WERI-Rb-1 (cell line): ENCODE measurements at regions not wholly inside any gene's neighbourhood (a gene's known extent, or its start where the extent isn't known, plus 50 kb on each side); places are given as distances from the start of the nearest gene placed in this dataset.

Source experiments
- DNase-seq: peaks from one replicate; pipeline ENCODE4 v3.0.0-alpha.2; 2020
- H3K27ac ChIP-seq: fragments of 250-450 bp; sonication (Bioruptor Pico); 2 replicates; pipeline ENCODE4 v1.5.1; 2020; ENCODE audit warnings: mild to moderate bottlenecking, moderate library complexity
- H3K27me3 ChIP-seq: fragments of 250-450 bp; sonication (Bioruptor Pico); 2 replicates; pipeline ENCODE4 v1.5.1; 2021; ENCODE audit warnings: mild to moderate bottlenecking, low read depth, moderate library complexity; ENCODE audit not compliant: insufficient read depth, severe bottlenecking
- H3K36me3 ChIP-seq: fragments of 250-450 bp; sonication (Bioruptor Pico); 2 replicates; pipeline ENCODE4 v1.5.1; 2020; ENCODE audit warnings: mild to moderate bottlenecking, moderate library complexity
- H3K4me3 ChIP-seq: 2 replicates; pipeline ENCODE4 v1.5.1; 2011; ENCODE audit warnings: low read depth, mild to moderate bottlenecking, control low read depth, low read length
- H3K9me3 ChIP-seq: fragments of 250-450 bp; sonication (Bioruptor Pico); 2 replicates; pipeline ENCODE4 v1.5.1; 2021; ENCODE audit warnings: mild to moderate bottlenecking, moderate library complexity; ENCODE audit not compliant: severe bottlenecking
- TF ChIP-seq, protein P1 (sequence below): IDR thresholded peaks from 2 replicates; pipeline ENCODE4 v1.5.1; 2011; ENCODE audit warnings: low read depth, mild to moderate bottlenecking, control low read depth, inconsistent platforms, low read length

DNA sequence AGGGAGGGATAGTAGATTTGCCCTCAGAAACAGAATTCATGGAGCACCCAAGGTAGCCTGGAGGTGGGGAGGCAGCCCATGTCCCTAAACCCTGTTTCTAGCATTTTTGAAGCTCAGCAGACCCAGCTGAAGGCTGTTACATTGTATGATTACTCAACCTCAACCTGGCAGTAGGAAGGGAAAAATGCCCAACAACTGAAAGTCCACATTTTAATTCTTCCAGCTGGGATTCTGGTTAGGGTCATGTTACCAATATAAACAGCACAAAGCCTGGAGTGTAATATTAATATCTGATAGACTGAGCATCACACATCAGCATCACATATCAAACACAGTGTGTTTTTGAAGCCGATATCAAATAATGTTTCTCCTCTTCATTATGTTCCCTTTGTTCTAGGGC lies 437.0 kb downstream of the HRH4 start:
- Histone ChIP-seq H3K27me3 (peaks cover 5% of the 10 kb centered on the region), H3K27ac (no peak overlapping the region), H3K36me3 (no peaks in the 10 kb centered on the region), H3K9me3 (peaks cover 3% of the 10 kb centered on the region), H3K4me3 (no peak overlapping the region)
- no peak for DNase-seq
- TF ChIP-seq, protein P1, sequence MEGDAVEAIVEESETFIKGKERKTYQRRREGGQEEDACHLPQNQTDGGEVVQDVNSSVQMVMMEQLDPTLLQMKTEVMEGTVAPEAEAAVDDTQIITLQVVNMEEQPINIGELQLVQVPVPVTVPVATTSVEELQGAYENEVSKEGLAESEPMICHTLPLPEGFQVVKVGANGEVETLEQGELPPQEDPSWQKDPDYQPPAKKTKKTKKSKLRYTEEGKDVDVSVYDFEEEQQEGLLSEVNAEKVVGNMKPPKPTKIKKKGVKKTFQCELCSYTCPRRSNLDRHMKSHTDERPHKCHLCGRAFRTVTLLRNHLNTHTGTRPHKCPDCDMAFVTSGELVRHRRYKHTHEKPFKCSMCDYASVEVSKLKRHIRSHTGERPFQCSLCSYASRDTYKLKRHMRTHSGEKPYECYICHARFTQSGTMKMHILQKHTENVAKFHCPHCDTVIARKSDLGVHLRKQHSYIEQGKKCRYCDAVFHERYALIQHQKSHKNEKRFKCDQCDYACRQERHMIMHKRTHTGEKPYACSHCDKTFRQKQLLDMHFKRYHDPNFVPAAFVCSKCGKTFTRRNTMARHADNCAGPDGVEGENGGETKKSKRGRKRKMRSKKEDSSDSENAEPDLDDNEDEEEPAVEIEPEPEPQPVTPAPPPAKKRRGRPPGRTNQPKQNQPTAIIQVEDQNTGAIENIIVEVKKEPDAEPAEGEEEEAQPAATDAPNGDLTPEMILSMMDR: no peak

DNA sequence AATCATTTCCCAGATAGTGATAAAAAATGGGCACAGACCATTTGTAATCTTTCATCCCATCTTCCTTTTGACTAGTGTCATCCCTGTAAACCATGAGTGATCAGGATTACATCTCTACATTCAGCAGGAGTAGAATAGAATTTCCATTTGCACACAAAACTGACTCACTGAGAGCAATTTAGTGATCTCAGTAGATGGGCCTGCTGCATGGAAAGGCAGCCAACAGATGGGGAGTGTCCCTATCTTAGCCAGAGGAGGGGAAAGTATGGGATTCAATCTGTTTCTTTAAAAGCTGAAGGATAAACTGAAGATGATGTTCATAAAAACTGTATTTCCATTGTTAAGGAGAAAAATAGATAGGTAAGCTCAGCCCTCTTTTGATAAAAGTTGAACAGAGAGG lies 441.7 kb downstream of the ZNF521 start:
- Histone ChIP-seq H3K9me3 (no peaks in the 10 kb centered on the region), H3K36me3 (no peaks in the 10 kb centered on the region), H3K4me3 (no peak overlapping the region), H3K27ac (no peak overlapping the region), H3K27me3 (peaks cover 7% of the 10 kb centered on the region)
- TF ChIP-seq, protein P1: no peak
- no peak for DNase-seq

DNA sequence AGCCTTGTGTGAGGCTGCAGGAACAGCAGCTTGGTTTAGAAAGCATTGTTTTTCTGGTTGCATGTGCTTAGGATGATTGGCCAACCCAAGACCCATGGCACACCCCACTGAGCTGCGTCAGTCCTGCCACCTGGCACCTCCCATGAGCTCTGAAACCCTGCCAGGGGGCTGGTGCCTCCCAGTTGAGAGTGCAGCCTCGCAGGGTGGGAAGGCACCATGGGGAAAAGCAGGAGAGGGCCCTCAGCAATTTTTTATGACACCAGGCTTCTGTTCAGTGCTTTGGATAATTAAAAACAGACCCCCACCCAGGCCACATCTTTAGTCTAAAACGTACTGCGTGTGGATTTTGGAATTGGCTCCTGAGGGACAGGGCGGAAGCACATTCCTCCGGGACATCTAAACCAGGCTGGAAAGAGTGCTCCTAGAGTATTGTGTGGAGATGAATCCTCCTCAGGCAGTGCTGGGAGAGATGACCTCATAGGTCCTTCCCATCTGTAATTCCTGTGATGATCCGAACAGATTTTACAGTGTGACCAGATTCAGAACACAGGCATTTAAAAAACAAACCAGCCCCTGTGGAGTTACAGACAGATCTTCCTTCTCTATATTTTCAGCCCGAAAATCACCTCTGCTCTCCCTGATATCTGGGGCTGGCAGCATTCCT lies 438.3 kb downstream of the ZNF521 start:
- no peaks in the 10 kb centered on the region for H3K9me3 ChIP-seq
- H3K27me3 ChIP-seq: peaks cover 21% of the 10 kb centered on the region
- TF ChIP-seq, protein P1: no peak
- no peak overlapping the region for H3K27ac ChIP-seq
- DNase-seq: no peak
- no peaks in the 10 kb centered on the region for H3K36me3 ChIP-seq
- H3K4me3 ChIP-seq: no peak overlapping the region

DNA sequence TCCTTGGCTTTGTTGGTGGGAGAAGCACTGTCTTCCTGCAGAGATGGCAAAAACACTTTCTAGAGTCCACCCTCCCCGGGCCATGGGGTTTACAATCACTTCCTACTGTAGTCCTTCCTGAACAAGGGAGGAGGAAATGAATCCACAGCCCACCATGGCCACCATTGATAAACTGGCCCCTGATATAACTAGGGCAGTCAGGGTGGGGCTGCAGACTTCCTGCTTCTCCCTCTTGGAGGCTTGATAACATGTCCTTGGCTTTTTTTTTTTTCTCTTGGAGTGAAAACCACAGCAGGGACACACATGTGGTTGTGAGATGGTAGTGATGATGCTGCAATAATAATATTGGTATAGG lies 437.8 kb downstream of the ZNF521 start:
- no peaks in the 10 kb centered on the region for H3K9me3 ChIP-seq
- H3K4me3 ChIP-seq: no peak overlapping the region
- TF ChIP-seq, protein P1: no peak
- no peak overlapping the region for H3K27ac ChIP-seq
- DNase-seq: no peak
- H3K27me3 ChIP-seq: peaks cover 21% of the 10 kb centered on the region
- no peaks in the 10 kb centered on the region for H3K36me3 ChIP-seq

DNA sequence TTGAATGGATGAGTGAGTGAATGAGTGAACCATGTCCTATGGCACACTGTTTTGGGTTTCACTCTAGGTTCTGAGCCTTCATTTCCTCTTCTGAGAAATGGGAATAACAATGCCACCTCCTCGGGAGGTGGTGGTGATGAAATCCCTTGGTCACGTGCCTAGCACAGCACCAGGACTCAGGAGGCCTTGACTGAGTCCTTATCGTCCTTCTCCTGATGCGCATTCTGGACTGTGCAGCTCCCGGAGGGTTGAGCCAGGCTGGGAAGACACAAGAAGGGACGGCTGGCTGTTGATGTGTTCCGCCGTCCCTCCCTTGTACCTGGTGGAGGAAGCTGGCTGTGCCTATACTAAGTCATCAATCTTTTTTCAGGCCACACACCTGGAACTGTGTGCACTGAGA lies 437.3 kb downstream of the ZNF521 start:
- no peak for DNase-seq
- no peak overlapping the region for H3K4me3 ChIP-seq
- no peak overlapping the region for H3K27ac ChIP-seq
- H3K36me3 ChIP-seq: no peaks in the 10 kb centered on the region
- peaks cover 24% of the 10 kb centered on the region for H3K27me3 ChIP-seq
- TF ChIP-seq, protein P1: no peak
- H3K9me3 ChIP-seq: no peaks in the 10 kb centered on the region

DNA sequence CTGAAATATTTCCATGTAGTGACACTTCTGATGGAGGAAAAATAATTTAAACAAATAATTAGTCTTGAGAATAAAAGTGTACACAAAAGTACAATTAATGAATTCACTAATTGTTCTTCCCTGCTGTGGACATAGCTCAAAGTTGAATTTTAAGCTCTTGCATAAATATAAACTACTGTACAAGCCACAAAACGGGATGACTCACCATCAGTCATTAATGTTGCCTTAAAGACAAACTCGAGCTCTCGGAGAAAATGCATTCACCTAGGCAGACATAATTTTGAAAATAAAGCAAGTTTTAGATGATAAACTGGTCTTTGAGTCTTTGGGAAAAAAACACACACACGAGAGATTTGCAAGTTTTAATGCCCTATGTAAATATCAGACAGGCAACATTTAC lies 436.4 kb downstream of the ZNF521 start:
- Histone ChIP-seq H3K27me3 (peaks cover 26% of the 10 kb centered on the region), H3K36me3 (no peaks in the 10 kb centered on the region), H3K27ac (no peak overlapping the region), H3K9me3 (no peaks in the 10 kb centered on the region), H3K4me3 (no peak overlapping the region)
- DNase-seq: no peak
- TF ChIP-seq, protein P1: no peak
